RWPE1 (cell line): ENCODE measurements at regions not wholly inside any gene's neighbourhood (a gene's known extent, or its start where the extent isn't known, plus 50 kb on each side); places are given as distances from the start of the nearest gene placed in this dataset.

Experiments used
- CTCF ChIA-PET: fragments of 350-600 bp; sonication (Branson Sonifier 250); formaldehyde crosslinking; extraction: SDS; loops from one replicate; lab custom pipeline; 2021; lab: Yijun Ruan, JAX
- POLR2A ChIA-PET: fragments of 400-600 bp; formaldehyde crosslinking; extraction: SDS; loops from one replicate; lab custom pipeline; 2020; ENCODE audit warnings: antibody characterized with exemption; ENCODE audit not compliant: low non-redundant PET; lab: Yijun Ruan, JAX
- DNase-seq: peaks from one replicate; pipeline ENCODE4 v3.0.0; 2012; ENCODE audit warnings: low spot score
- H3K27ac ChIP-seq: fragments of 450-650 bp; 2 replicates; pipeline ENCODE4 v1.5.1; 2017
- CTCF ChIP-seq: fragments of 450-650 bp; conservative IDR thresholded peaks from 2 replicates; pipeline ENCODE4 v1.5.1; 2017; ENCODE audit warnings: low read depth, mild to moderate bottlenecking

GRCh38 chr1:34405266-34405959 lies 228.7 kb downstream of the C1orf94 start:
- no peak overlapping the region for H3K27ac ChIP-seq
- no peak for DNase-seq
- POLR2A ChIA-PET, result no interaction called here
- CTCF ChIA-PET, result no interaction called here
- no peak for TF ChIP-seq CTCF

GRCh38 chr1:34406377-34406776 lies 229.7 kb downstream of the C1orf94 start:
- POLR2A ChIA-PET, result no interaction called here
- H3K27ac ChIP-seq, result no peak overlapping the region
- no peak for DNase-seq
- CTCF ChIA-PET, result no interaction called here
- TF ChIP-seq CTCF, result no peak

GRCh38 chr1:34406833-34407539 lies 230.3 kb downstream of the C1orf94 start:
- CTCF ChIA-PET, result no interaction called here
- TF ChIP-seq CTCF, result no peak
- DNase-seq, result no peak
- POLR2A ChIA-PET, result no interaction called here
- H3K27ac ChIP-seq, result no peak overlapping the region

GRCh38 chr1:34408011-34408410 lies 231.3 kb downstream of the C1orf94 start:
- ChIA-PET CTCF (no interaction called here), POLR2A (no interaction called here)
- no peak overlapping the region for H3K27ac ChIP-seq
- DNase-seq, result no peak
- no peak for TF ChIP-seq CTCF

- POLR2A ChIA-PET, result no interaction called here
Measured at GRCh38 chr1:34409689-34410229, 233.1 kb downstream of the C1orf94 start.

More at GRCh38 chr1:34409689-34410229, 233.1 kb downstream of the C1orf94 start:
- H3K27ac ChIP-seq, result no peak overlapping the region
- DNase-seq, result no peak
- CTCF ChIA-PET, result no interaction called here
- TF ChIP-seq CTCF, result no peak
